PC-3 (cell line): ENCODE measurements at regions not wholly inside any gene's neighbourhood (a gene's known extent, or its start where the extent isn't known, plus 50 kb on each side); places are given as distances from the start of the nearest gene placed in this dataset.

Experiments
- CTCF ChIP-seq: fragments of 300-600 bp; sonication (generic); conservative IDR thresholded peaks from 2 replicates; pipeline ENCODE4 v1.5.1; 2017; ENCODE audit warnings: antibody characterized with exemption, low read depth, mild to moderate bottlenecking, low read length
- EZH2 ChIP-seq: fragments of 300-600 bp; sonication (generic); IDR thresholded peaks from one replicate; pipeline ENCODE4 v1.6.1; 2017; ENCODE audit warnings: antibody characterized with exemption, mild to moderate bottlenecking, low read length; ENCODE audit not compliant: unreplicated experiment
- EZH2phosphoT487 ChIP-seq: fragments of 300-600 bp; sonication (generic); IDR thresholded peaks from 2 replicates; pipeline ENCODE4 v1.6.1; 2018; ENCODE audit warnings: mild to moderate bottlenecking, antibody characterized with exemption, low read length, borderline replicate concordance

- no peak for TF ChIP-seq CTCF
- no peak for TF ChIP-seq EZH2
- no peak for TF ChIP-seq EZH2phosphoT487
Observed at GRCh38 chr5:10858307-10858706, 97.3 kb upstream of the DAP start.
